MM.1S (cell line): ENCODE measurements at regions not wholly inside any gene's neighbourhood (a gene's known extent, or its start where the extent isn't known, plus 50 kb on each side); places are given as distances from the start of the nearest gene placed in this dataset.

ENCODE experiments used
- DNase-seq: peaks from one replicate; pipeline ENCODE4 v3.0.0-alpha.2; 2015
- H2AFZ ChIP-seq: fragments of 300-600 bp; sonication (generic); 2 replicates; pipeline ENCODE4 v1.6.0; 2016; ENCODE audit warnings: antibody characterized with exemption, low read length
- H3F3A ChIP-seq: fragments of 300-600 bp; sonication (generic); 2 replicates; pipeline ENCODE4 v1.6.1; 2016; ENCODE audit warnings: mild to moderate bottlenecking, antibody characterized with exemption, low read length, moderate library complexity, mixed read lengths; ENCODE audit not compliant: insufficient read depth
- H3K27ac ChIP-seq: fragments of 300-600 bp; sonication (generic); 2 replicates; pipeline ENCODE4 v1.5.1; 2016; ENCODE audit warnings: mild to moderate bottlenecking, low read length
- H3K27me3 ChIP-seq: fragments of 300-600 bp; sonication (generic); replicated peaks from 2 replicates; pipeline ENCODE4 v1.6.0; 2016; ENCODE audit warnings: low read length; ENCODE audit not compliant: insufficient read depth
- H3K36me3 ChIP-seq: fragments of 300-600 bp; sonication (generic); replicated peaks from 2 replicates; pipeline ENCODE4 v1.6.1; 2016; ENCODE audit warnings: mild to moderate bottlenecking, low read length, mixed read lengths; ENCODE audit not compliant: insufficient read depth
- H3K4me1 ChIP-seq: fragments of 300-600 bp; sonication (generic); 2 replicates; pipeline ENCODE4 v1.6.1; 2016; ENCODE audit warnings: low read length, mixed read lengths
- H3K4me2 ChIP-seq: fragments of 300-600 bp; sonication (generic); 2 replicates; pipeline ENCODE4 v1.6.0; 2016; ENCODE audit warnings: low read depth, low read length
- H3K4me3 ChIP-seq: fragments of 300-600 bp; sonication (generic); 2 replicates; pipeline ENCODE4 v1.5.1; 2016; ENCODE audit warnings: low read length, mixed read lengths
- H3K79me2 ChIP-seq: fragments of 300-600 bp; sonication (generic); 2 replicates; pipeline ENCODE4 v1.6.1; 2016; ENCODE audit warnings: mixed run types, low read length, mixed read lengths
- H3K9ac ChIP-seq: fragments of 300-600 bp; sonication (generic); 2 replicates; pipeline ENCODE4 v1.6.1; 2016; ENCODE audit warnings: low read length, mixed read lengths
- H3K9me2 ChIP-seq: fragments of 300-600 bp; sonication (generic); replicated peaks from 2 replicates; pipeline ENCODE4 v1.6.1; 2016; ENCODE audit warnings: mild to moderate bottlenecking, low read length, mixed read lengths; ENCODE audit not compliant: insufficient read depth
- H3K9me3 ChIP-seq: fragments of 300-600 bp; sonication (generic); replicated peaks from 2 replicates; pipeline ENCODE4 v1.6.1; 2016; ENCODE audit warnings: mild to moderate bottlenecking, low read length, mixed read lengths; ENCODE audit not compliant: insufficient read depth
- H4K20me1 ChIP-seq: fragments of 300-600 bp; sonication (generic); 2 replicates; pipeline ENCODE4 v1.6.1; 2016; ENCODE audit warnings: mild to moderate bottlenecking, low read length, moderate library complexity, mixed read lengths; ENCODE audit not compliant: insufficient read depth
- CTCF ChIP-seq: fragments of 300-600 bp; sonication (generic); IDR thresholded peaks from 2 replicates; pipeline ENCODE4 v1.5.1; 2016; ENCODE audit warnings: antibody characterized with exemption, low read length, mixed read lengths
- EZH2 ChIP-seq: fragments of 300-600 bp; sonication (generic); optimal IDR thresholded peaks from 2 replicates; pipeline ENCODE3; 2017; ENCODE audit warnings: low read depth, mild to moderate bottlenecking, antibody characterized with exemption, low read length, mixed read lengths
- EZH2phosphoT487 ChIP-seq: fragments of 300-600 bp; sonication (generic); IDR thresholded peaks from 2 replicates; pipeline ENCODE4 v1.6.1; 2018; ENCODE audit warnings: antibody characterized with exemption, low read length

DNA sequence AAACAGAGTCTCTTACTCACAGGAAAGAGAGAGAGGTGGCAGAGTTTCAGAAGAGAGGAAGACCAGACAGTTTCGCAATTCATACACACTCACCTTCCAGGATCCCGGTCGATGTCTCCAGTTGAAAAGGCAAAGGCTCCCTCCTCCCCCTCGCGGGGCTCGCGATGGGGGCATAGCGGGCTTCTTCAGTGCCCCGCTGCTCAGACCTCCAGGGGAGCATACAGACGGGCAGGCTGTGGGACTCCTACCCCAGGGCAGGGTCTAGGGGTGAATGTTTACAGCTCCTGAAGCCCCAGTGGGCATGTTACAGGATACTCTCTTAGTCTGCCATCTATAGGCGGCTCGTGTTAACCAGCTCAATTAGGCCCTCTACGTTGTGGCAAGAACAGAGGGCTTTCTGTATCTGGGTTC, 139.2 kb downstream of the SLITRK5 start:
- no peak overlapping the region for H3K9ac ChIP-seq
- no peaks in the 10 kb centered on the region for H3K36me3 ChIP-seq
- H3K4me2 ChIP-seq, result no peak overlapping the region
- 0 out of 2 replicates have a peak, but pooled peaks cover 4% of the 10 kb centered on the region for H3K4me1 ChIP-seq
- no peaks in the 10 kb centered on the region for H3K9me3 ChIP-seq
- DNase-seq, result no peak
- H3K4me3 ChIP-seq, result no peak overlapping the region
- H3K27ac ChIP-seq, result no peak overlapping the region
- H3F3A ChIP-seq, result no peaks in the 10 kb centered on the region
- no peaks in the 10 kb centered on the region for H3K79me2 ChIP-seq
- no peaks in the 10 kb centered on the region for H4K20me1 ChIP-seq
- H2AFZ ChIP-seq, result no peak overlapping the region
- TF ChIP-seq EZH2, result no peak
- TF ChIP-seq EZH2phosphoT487, result no peak
- no peak for TF ChIP-seq CTCF
- H3K9me2 ChIP-seq, result no peaks in the 10 kb centered on the region
- H3K27me3 ChIP-seq, result no peaks in the 10 kb centered on the region

DNA sequence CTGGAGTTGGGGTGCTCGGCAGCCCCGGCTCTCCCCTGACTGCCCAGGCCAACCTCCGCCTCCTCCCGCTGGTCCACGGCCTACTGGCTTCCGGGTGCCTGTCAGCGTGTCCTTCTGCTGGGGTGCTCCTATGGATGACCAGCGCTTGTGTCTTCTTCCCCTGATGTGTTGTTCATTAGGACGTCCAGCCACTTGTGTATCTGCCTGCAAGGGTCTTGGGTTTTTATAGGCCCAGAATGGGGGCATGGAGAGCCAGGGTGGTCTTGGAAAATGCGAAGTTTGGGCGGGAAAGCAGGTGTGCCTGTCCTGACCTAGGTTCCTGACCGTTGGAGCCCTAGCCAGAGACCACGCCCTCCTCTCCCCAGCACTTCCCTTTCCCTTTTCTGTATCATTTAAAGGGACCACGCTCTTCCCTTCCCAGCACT, 139.8 kb downstream of the SLITRK5 start:
- Histone ChIP-seq H3K27me3 (no peaks in the 10 kb centered on the region), H3K9ac (no peak overlapping the region), H3K9me2 (no peaks in the 10 kb centered on the region), H3K9me3 (no peaks in the 10 kb centered on the region), H2AFZ (no peak overlapping the region), H3K27ac (no peak overlapping the region), H3K4me1 (0 out of 2 replicates have a peak, but pooled peaks cover 4% of the 10 kb centered on the region), H3K4me3 (no peak overlapping the region), H4K20me1 (no peaks in the 10 kb centered on the region), H3F3A (no peaks in the 10 kb centered on the region), H3K36me3 (no peaks in the 10 kb centered on the region), H3K4me2 (no peak overlapping the region), H3K79me2 (no peaks in the 10 kb centered on the region)
- no peak for TF ChIP-seq EZH2
- no peak for TF ChIP-seq EZH2phosphoT487
- TF ChIP-seq CTCF, result no peak
- DNase-seq, result no peak

GRCh38 chr13:87814403-87814802, 143.2 kb downstream of the SLITRK5 start:
- H3K4me2 ChIP-seq, result no peak overlapping the region

More at GRCh38 chr13:87814403-87814802, 143.2 kb downstream of the SLITRK5 start:
- Histone ChIP-seq H3K27me3 (no peaks in the 10 kb centered on the region), H4K20me1 (no peaks in the 10 kb centered on the region), H3K9ac (no peak overlapping the region), H3K27ac (no peak overlapping the region), H3K9me2 (no peaks in the 10 kb centered on the region), H3F3A (no peaks in the 10 kb centered on the region), H3K36me3 (no peaks in the 10 kb centered on the region), H3K79me2 (no peaks in the 10 kb centered on the region), H3K4me1 (0 out of 2 replicates have a peak, but pooled peaks cover 4% of the 10 kb centered on the region), H3K9me3 (no peaks in the 10 kb centered on the region), H2AFZ (no peak overlapping the region), H3K4me3 (no peak overlapping the region)
- DNase-seq, result no peak
- TF ChIP-seq EZH2 (no peak), EZH2phosphoT487 (no peak), CTCF (no peak)
